OCI-LY3 (cell line): ENCODE measurements at regions not wholly inside any gene's neighbourhood (a gene's known extent, or its start where the extent isn't known, plus 50 kb on each side); places are given as distances from the start of the nearest gene placed in this dataset.

Experiments used
- EZH2phosphoT487 ChIP-seq: fragments of 200-600 bp; shearing (Covaris generic); IDR thresholded peaks from 2 replicates; pipeline ENCODE4 v1.6.1; 2018; ENCODE audit warnings: antibody characterized with exemption, mixed run types, low read depth
- TF ChIP-seq, protein P1 (sequence below): fragments of 200-600, 300-600 bp; sonication (generic); IDR thresholded peaks from 2 replicates; pipeline ENCODE4 v1.5.1; 2014; ENCODE audit warnings: antibody characterized with exemption, low read length, low read depth

DNA sequence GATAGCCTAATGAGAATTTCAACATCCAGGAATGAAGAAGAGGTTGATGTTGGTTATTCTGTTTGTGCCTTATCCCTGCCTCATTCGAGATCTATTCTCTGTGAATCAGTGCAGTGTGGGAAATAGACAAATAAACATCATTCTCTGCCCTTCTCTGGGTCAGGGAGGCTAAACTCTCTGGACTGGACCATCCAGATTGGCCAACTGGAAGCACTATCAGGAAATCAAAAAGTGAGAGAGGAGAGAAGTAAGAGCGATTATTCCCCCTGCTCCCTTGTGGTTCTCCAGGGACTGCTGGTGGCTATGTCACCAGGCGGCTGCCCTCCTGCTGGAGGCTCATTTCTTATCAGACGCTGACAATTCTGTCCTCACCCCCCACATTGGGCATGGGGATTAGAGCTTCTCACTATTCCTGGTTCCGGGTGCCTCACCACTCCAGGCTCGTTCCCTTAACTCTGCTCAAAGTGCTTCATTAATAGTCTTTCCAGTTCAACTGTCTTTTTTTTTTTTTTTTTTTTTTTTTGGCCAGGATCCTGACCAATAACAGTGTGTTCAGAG, 201.7 kb upstream of the RREB1 start:
- TF ChIP-seq, protein P1, sequence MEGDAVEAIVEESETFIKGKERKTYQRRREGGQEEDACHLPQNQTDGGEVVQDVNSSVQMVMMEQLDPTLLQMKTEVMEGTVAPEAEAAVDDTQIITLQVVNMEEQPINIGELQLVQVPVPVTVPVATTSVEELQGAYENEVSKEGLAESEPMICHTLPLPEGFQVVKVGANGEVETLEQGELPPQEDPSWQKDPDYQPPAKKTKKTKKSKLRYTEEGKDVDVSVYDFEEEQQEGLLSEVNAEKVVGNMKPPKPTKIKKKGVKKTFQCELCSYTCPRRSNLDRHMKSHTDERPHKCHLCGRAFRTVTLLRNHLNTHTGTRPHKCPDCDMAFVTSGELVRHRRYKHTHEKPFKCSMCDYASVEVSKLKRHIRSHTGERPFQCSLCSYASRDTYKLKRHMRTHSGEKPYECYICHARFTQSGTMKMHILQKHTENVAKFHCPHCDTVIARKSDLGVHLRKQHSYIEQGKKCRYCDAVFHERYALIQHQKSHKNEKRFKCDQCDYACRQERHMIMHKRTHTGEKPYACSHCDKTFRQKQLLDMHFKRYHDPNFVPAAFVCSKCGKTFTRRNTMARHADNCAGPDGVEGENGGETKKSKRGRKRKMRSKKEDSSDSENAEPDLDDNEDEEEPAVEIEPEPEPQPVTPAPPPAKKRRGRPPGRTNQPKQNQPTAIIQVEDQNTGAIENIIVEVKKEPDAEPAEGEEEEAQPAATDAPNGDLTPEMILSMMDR: no peak
- no peak for TF ChIP-seq EZH2phosphoT487
